ENCODE measurements at regions not wholly inside any gene's neighbourhood (a gene's known extent, or its start where the extent isn't known, plus 50 kb on each side); places are given as distances from the start of the nearest gene placed in this dataset.
"Not testable (repeated sequence)": the region's sequence is repeated elsewhere in the genome, so short reads cannot be mapped to it uniquely, and the experiment has no call there.

- intact Hi-C loops (cut with DNase I; ENCODE audit: low total_unique reads), result loop anchor here (5.0 kb wide), 1 partner anchor 1579 kb away; no protein-coding TSS in a partner anchor
- DNase-seq (ENCODE audit: low spot score in 2 of 2), result no peak
- 82 to 87% methylated on average over 2 of the region's 2 CpGs for WGBS, 2 donors
- no peak for TF ChIP-seq CTCF (IDR thresholded peaks at IDR 0.05)
- TF ChIP-seq POLR2A (IDR thresholded peaks at IDR 0.05), result no peak
- H3K4me3 ChIP-seq (ENCODE audit: low read depth, poor library complexity, severe bottlenecking), result no peak overlapping the region
Observed at GRCh38 chr2:149701241-149701640, 113.7 kb upstream of the MMADHC start.

- no peak for TF ChIP-seq POLR2A (IDR thresholded peaks at IDR 0.05)
- no peak for TF ChIP-seq CTCF (IDR thresholded peaks at IDR 0.05)
- DNase-seq (ENCODE audit: low spot score in 2 of 2), result no peak
- intact Hi-C loops (cut with DNase I; ENCODE audit: low total_unique reads), result no loop called here
- 76 to 87% methylated on average over 3 of the region's 3 CpGs for WGBS, 2 donors
- H3K4me3 ChIP-seq (ENCODE audit: low read depth, poor library complexity, severe bottlenecking), result no peak overlapping the region
Observed at GRCh38 chr2:149692961-149693396, 105.4 kb upstream of the MMADHC start.

DNA sequence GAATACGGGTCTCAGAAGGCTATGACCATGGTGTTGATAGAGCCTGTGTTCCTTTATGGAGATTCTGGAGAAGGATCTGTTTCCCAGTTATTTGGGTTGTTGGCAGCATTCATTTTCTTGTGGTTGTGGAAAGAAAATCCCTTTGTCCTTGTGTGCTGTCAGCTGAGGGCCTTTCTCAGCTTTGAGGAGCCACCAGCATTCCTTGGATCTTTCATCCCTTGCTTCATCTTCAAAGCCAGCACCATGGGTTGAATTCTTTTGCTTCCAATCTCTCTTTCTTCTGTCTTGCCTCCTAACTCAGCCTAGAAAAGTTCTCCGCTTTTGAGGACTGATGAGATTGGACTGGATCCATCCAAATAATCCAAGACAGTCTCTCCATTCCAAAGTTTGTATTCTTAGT is 103.2 kb upstream of the MMADHC start:
- WGBS, 2 donors, result 64 to 83% methylated on average over 2 of the region's 2 CpGs
- intact Hi-C loops (cut with DNase I; ENCODE audit: low total_unique reads), result no loop called here
- no peak for DNase-seq (ENCODE audit: low spot score in 2 of 2)
- TF ChIP-seq POLR2A (IDR thresholded peaks at IDR 0.05) (no peak), CTCF (IDR thresholded peaks at IDR 0.05) (no peak)
- H3K4me3 ChIP-seq (ENCODE audit: low read depth, poor library complexity, severe bottlenecking), result no peak overlapping the region

DNA sequence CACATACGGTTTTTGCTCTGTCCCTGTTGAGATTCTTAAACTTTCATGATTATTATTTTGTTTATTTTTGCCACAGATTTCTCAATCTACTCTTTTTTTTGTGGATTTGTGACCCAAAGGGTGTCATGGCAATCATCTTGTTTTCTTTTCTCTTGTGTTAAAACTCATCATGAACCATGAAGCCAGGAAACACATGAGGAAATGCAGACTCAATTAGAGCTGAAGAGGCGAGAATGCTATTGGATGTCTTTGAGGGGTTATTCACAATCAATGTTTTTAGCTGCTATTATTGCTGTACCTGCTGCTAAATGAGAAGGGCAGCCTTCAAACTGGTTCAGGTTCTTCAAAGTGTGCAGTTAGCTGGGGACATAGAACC is 99.5 kb upstream of the MMADHC start:
- TF ChIP-seq CTCF (IDR thresholded peaks at IDR 0.05) (no peak), POLR2A (IDR thresholded peaks at IDR 0.05) (no peak)
- intact Hi-C loops (cut with DNase I; ENCODE audit: low total_unique reads), result no loop called here
- no peak for DNase-seq (ENCODE audit: low spot score in 2 of 2)
- H3K4me3 ChIP-seq (ENCODE audit: low read depth, poor library complexity, severe bottlenecking), result no peak overlapping the region
- 57 to 67% methylated on average over 2 of the region's 2 CpGs for WGBS, 2 donors

DNA sequence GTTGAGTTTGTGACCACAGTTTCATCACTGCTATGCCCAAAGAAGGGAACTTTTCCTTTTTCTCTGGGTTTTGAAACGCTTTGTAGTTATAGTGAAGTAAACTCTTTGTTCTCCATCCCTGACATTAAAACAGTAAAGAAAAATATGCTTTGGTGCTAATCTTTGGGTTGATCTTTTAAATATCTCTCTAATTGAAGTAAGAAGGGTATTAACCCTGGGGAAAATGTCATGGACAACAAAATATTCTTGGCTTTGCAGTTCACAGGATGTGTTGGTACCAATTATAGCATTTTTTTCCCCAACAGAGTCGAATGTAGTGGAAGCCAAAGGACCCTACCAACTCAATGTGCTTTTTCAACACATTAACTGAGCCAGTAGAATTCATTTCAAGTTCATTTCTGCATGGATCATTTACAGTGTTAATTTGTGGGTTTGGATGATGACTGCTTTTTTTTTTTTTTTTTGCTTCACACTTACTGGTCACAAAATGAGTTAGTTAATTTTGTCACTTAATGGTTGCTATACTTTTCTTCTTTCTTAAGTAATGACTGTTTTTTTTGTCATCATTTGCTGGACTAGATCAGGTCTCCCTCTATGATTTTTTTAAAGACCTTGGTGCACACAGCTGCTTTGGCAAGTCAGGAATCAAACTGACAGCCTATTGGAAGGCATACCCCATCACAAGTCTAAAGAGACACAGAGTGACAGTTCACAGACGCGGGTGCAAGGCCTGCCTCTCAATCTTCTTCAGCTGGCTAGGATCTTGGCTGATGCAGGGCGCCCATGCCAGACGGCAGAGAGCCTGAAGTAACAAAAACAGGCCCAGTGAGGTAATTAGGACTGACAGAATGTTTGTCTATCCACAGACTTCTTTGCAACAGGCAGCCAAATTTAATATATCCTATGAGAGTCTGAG is 98.8 kb upstream of the MMADHC start:
- TF ChIP-seq CTCF (IDR thresholded peaks at IDR 0.05), result no peak
- TF ChIP-seq POLR2A (IDR thresholded peaks at IDR 0.05), result no peak
- 48 to 58% methylated on average over 6 of the region's 6 CpGs for WGBS, 2 donors
- no peak overlapping the region for H3K4me3 ChIP-seq (ENCODE audit: low read depth, poor library complexity, severe bottlenecking)
- DNase-seq (ENCODE audit: low spot score in 2 of 2), result no peak
- intact Hi-C loops (cut with DNase I; ENCODE audit: low total_unique reads), result no loop called here

DNA sequence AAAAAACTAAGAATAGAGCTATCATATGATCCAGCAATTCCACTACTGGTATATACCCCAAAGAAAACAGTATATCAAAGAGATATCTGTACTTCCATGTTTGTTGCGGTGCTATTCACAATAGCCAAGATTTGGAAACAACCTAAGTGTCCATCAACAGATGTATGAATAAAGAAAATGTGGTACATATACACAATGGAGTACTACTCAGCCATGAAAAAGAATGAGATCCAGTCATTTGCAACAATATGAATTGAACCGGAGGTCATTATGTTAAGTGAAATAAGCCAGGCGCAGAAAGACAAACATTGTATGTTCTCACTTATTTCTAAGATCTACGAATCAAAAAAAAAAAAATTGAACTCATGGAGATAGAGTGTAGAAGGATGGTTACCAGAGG is 97.8 kb upstream of the MMADHC start:
- H3K4me3 ChIP-seq (ENCODE audit: low read depth, poor library complexity, severe bottlenecking); DNase-seq (ENCODE audit: low spot score in 2 of 2); intact Hi-C loops (cut with DNase I; ENCODE audit: low total_unique reads): not testable (repeated sequence)
- 82 to 91% methylated on average over 4 of the region's 4 CpGs for WGBS, 2 donors

Data from lower leg skin (tissue), 4 donors.